ENCODE measurements at regions not wholly inside any gene's neighbourhood (a gene's known extent, or its start where the extent isn't known, plus 50 kb on each side); places are given as distances from the start of the nearest gene placed in this dataset.

DNA sequence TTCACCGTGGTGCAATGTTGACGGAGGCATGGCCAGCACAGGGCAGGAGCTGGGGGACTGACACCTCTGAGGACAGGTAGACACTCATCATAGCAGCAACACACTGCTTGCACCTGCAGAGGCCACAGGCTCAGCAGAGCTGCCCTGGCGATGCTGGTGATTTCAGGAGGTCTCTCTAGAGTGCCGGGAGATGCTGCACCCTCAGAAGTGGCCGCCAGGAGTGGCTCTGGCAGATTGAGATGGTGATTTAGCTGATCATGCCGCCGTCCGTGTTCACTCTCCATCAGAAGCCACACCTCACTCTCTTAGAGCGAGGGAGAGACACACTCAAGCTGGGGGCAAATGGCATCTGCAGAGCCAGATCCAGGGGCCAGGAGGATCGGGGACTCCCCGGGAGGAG, 244.6 kb upstream of the SGCG start:
- TF ChIP-seq, protein P1, sequence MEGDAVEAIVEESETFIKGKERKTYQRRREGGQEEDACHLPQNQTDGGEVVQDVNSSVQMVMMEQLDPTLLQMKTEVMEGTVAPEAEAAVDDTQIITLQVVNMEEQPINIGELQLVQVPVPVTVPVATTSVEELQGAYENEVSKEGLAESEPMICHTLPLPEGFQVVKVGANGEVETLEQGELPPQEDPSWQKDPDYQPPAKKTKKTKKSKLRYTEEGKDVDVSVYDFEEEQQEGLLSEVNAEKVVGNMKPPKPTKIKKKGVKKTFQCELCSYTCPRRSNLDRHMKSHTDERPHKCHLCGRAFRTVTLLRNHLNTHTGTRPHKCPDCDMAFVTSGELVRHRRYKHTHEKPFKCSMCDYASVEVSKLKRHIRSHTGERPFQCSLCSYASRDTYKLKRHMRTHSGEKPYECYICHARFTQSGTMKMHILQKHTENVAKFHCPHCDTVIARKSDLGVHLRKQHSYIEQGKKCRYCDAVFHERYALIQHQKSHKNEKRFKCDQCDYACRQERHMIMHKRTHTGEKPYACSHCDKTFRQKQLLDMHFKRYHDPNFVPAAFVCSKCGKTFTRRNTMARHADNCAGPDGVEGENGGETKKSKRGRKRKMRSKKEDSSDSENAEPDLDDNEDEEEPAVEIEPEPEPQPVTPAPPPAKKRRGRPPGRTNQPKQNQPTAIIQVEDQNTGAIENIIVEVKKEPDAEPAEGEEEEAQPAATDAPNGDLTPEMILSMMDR (IDR thresholded peaks at IDR 0.05) = no peak
- TF ChIP-seq POLR2A (IDR thresholded peaks at IDR 0.05) (no peak), POLR2AphosphoS5 (IDR thresholded peaks at IDR 0.05) (no peak), EP300 (IDR thresholded peaks at IDR 0.05) (no peak)
